ENCODE measurements at regions not wholly inside any gene's neighbourhood (a gene's known extent, or its start where the extent isn't known, plus 50 kb on each side); places are given as distances from the start of the nearest gene placed in this dataset.
A peak's percentile ranks its signal among the peaks of the same experiment; 100 is the strongest.

GRCh38 chr13:61612192-61612591 is 196.5 kb upstream of the PCDH20 start:
- peak; percentile 57 for FAIRE-seq

GRCh38 chr13:61608138-61608537 is 192.5 kb upstream of the PCDH20 start:
- Histone ChIP-seq H3K4me3 (ENCODE audit: low read depth in 1 of 3, low read length in 3 of 3) (no peak overlapping the region), H3K27me3 (ENCODE audit: control insufficient read depth in 3 of 3, insufficient read depth in 3 of 3, low read length in 3 of 3) (no peaks in the 10 kb centered on the region), H3K4me1 (ENCODE audit: control insufficient read depth in 3 of 3, insufficient read depth in 2 of 3, low read depth in 1 of 3, low read length in 2 of 3) (no peaks in the 10 kb centered on the region), H3K9me3 (ENCODE audit: control insufficient read depth in 2 of 2, insufficient read depth in 1 of 2, low read depth in 1 of 2, low read length in 1 of 2) (peaks cover 2 to 8% of the 10 kb centered on the region in 2 donors), H3K36me3 (ENCODE audit: control insufficient read depth in 3 of 3, insufficient read depth in 2 of 3, low read depth in 1 of 3, low read length in 3 of 3) (no peaks in the 10 kb centered on the region), H3K27ac (ENCODE audit: low read depth in 1 of 3, low read length in 2 of 3) (no peak overlapping the region)
- no peak for FAIRE-seq
- DNase-seq = no peak
- WGBS, 3 donors = 78 to 87% (median 82%) methylated on average over 3 of the region's 3 CpGs

More at GRCh38 chr13:61612192-61612591, 196.5 kb upstream of the PCDH20 start:
- Histone ChIP-seq H3K4me1 (ENCODE audit: control insufficient read depth in 3 of 3, insufficient read depth in 2 of 3, low read depth in 1 of 3, low read length in 2 of 3) (no peaks in the 10 kb centered on the region), H3K36me3 (ENCODE audit: control insufficient read depth in 3 of 3, insufficient read depth in 2 of 3, low read depth in 1 of 3, low read length in 3 of 3) (no peaks in the 10 kb centered on the region), H3K4me3 (ENCODE audit: low read depth in 1 of 3, low read length in 3 of 3) (no peak overlapping the region), H3K27me3 (ENCODE audit: control insufficient read depth in 3 of 3, insufficient read depth in 3 of 3, low read length in 3 of 3) (no peaks in the 10 kb centered on the region), H3K27ac (ENCODE audit: low read depth in 1 of 3, low read length in 2 of 3) (no peak overlapping the region), H3K9me3 (ENCODE audit: control insufficient read depth in 2 of 2, insufficient read depth in 1 of 2, low read depth in 1 of 2, low read length in 1 of 2) (peaks cover 2 to 8% of the 10 kb centered on the region in 2 donors)
- no peak for DNase-seq

- Histone ChIP-seq H3K9me3 (ENCODE audit: control insufficient read depth in 2 of 2, insufficient read depth in 1 of 2, low read depth in 1 of 2, low read length in 1 of 2) (no peaks in the 10 kb centered on the region), H3K27me3 (ENCODE audit: control insufficient read depth in 3 of 3, insufficient read depth in 3 of 3, low read length in 3 of 3) (no peaks in the 10 kb centered on the region), H3K36me3 (ENCODE audit: control insufficient read depth in 3 of 3, insufficient read depth in 2 of 3, low read depth in 1 of 3, low read length in 3 of 3) (no peaks in the 10 kb centered on the region), H3K27ac (ENCODE audit: low read depth in 1 of 3, low read length in 2 of 3) (no peak overlapping the region), H3K4me1 (ENCODE audit: control insufficient read depth in 3 of 3, insufficient read depth in 2 of 3, low read depth in 1 of 3, low read length in 2 of 3) (no peaks in the 10 kb centered on the region), H3K4me3 (ENCODE audit: low read depth in 1 of 3, low read length in 3 of 3) (no peak overlapping the region)
- WGBS, 3 donors = 75 to 78% (median 78%) methylated on average over 3 of the region's 3 CpGs
- FAIRE-seq = no peak
- DNase-seq = no peak
These were observed 184.8 kb upstream of the PCDH20 start for GRCh38 chr13:61600360-61601033.

- H3K27me3 ChIP-seq (ENCODE audit: control insufficient read depth in 3 of 3, insufficient read depth in 3 of 3, low read length in 3 of 3) = no peaks in the 10 kb centered on the region
- no peak for FAIRE-seq
- 17 to 29% (median 22%) methylated on average over 2 of the region's 2 CpGs for WGBS, 3 donors
These were observed 176.8 kb upstream of the PCDH20 start for GRCh38 chr13:61592489-61592888.

GRCh38 chr13:61575973-61576372 is 160.3 kb upstream of the PCDH20 start:
- FAIRE-seq (no peak), DNase-seq (peak; percentile 4 to 10)

More at GRCh38 chr13:61592489-61592888, 176.8 kb upstream of the PCDH20 start:
- Histone ChIP-seq H3K27ac (ENCODE audit: low read depth in 1 of 3, low read length in 2 of 3) (no peak overlapping the region), H3K4me3 (ENCODE audit: low read depth in 1 of 3, low read length in 3 of 3) (no peak overlapping the region), H3K9me3 (ENCODE audit: control insufficient read depth in 2 of 2, insufficient read depth in 1 of 2, low read depth in 1 of 2, low read length in 1 of 2) (no peaks in the 10 kb centered on the region), H3K4me1 (ENCODE audit: control insufficient read depth in 3 of 3, insufficient read depth in 2 of 3, low read depth in 1 of 3, low read length in 2 of 3) (no peaks in the 10 kb centered on the region), H3K36me3 (ENCODE audit: control insufficient read depth in 3 of 3, insufficient read depth in 2 of 3, low read depth in 1 of 3, low read length in 3 of 3) (no peaks in the 10 kb centered on the region)
- peak in 1 of 2 donors; percentile 3 for DNase-seq

GRCh38 chr13:61563645-61564044 is 148.0 kb upstream of the PCDH20 start:
- FAIRE-seq (no peak), DNase-seq (peak; percentile 26 to 63)
- WGBS, 3 donors = 5 to 20% (median 13%) methylated on average over 1 of the region's 1 CpG
- Histone ChIP-seq H3K4me3 (ENCODE audit: low read depth in 1 of 3, low read length in 3 of 3) (no peak overlapping the region), H3K4me1 (ENCODE audit: control insufficient read depth in 3 of 3, insufficient read depth in 2 of 3, low read depth in 1 of 3, low read length in 2 of 3) (no peaks in the 10 kb centered on the region), H3K9me3 (ENCODE audit: control insufficient read depth in 2 of 2, insufficient read depth in 1 of 2, low read depth in 1 of 2, low read length in 1 of 2) (no peaks in the 10 kb centered on the region), H3K27ac (ENCODE audit: low read depth in 1 of 3, low read length in 2 of 3) (no peak overlapping the region), H3K36me3 (ENCODE audit: control insufficient read depth in 3 of 3, insufficient read depth in 2 of 3, low read depth in 1 of 3, low read length in 3 of 3) (no peaks in the 10 kb centered on the region), H3K27me3 (ENCODE audit: control insufficient read depth in 3 of 3, insufficient read depth in 3 of 3, low read length in 3 of 3) (no peaks in the 10 kb centered on the region)

More at GRCh38 chr13:61575973-61576372, 160.3 kb upstream of the PCDH20 start:
- no peaks in the 10 kb centered on the region for H3K27me3 ChIP-seq (ENCODE audit: control insufficient read depth in 3 of 3, insufficient read depth in 3 of 3, low read length in 3 of 3)
- no peaks in the 10 kb centered on the region for H3K9me3 ChIP-seq (ENCODE audit: control insufficient read depth in 2 of 2, insufficient read depth in 1 of 2, low read depth in 1 of 2, low read length in 1 of 2)
- H3K4me1 ChIP-seq (ENCODE audit: control insufficient read depth in 3 of 3, insufficient read depth in 2 of 3, low read depth in 1 of 3, low read length in 2 of 3) = no peaks in the 10 kb centered on the region
- no peak overlapping the region for H3K4me3 ChIP-seq (ENCODE audit: low read depth in 1 of 3, low read length in 3 of 3)
- H3K36me3 ChIP-seq (ENCODE audit: control insufficient read depth in 3 of 3, insufficient read depth in 2 of 3, low read depth in 1 of 3, low read length in 3 of 3) = no peaks in the 10 kb centered on the region
- 16 to 54% (median 16%) methylated on average over 1 of the region's 1 CpG for WGBS, 3 donors
- no peak overlapping the region for H3K27ac ChIP-seq (ENCODE audit: low read depth in 1 of 3, low read length in 2 of 3)

GRCh38 chr13:61546911-61547310 is 131.3 kb upstream of the PCDH20 start:
- no peak for FAIRE-seq
- Histone ChIP-seq H3K4me3 (ENCODE audit: low read depth in 1 of 3, low read length in 3 of 3) (no peak overlapping the region), H3K27me3 (ENCODE audit: control insufficient read depth in 3 of 3, insufficient read depth in 3 of 3, low read length in 3 of 3) (no peaks in the 10 kb centered on the region), H3K36me3 (ENCODE audit: control insufficient read depth in 3 of 3, insufficient read depth in 2 of 3, low read depth in 1 of 3, low read length in 3 of 3) (no peaks in the 10 kb centered on the region), H3K4me1 (ENCODE audit: control insufficient read depth in 3 of 3, insufficient read depth in 2 of 3, low read depth in 1 of 3, low read length in 2 of 3) (no peaks in the 10 kb centered on the region), H3K27ac (ENCODE audit: low read depth in 1 of 3, low read length in 2 of 3) (no peak overlapping the region), H3K9me3 (ENCODE audit: control insufficient read depth in 2 of 2, insufficient read depth in 1 of 2, low read depth in 1 of 2, low read length in 1 of 2) (no peaks in the 10 kb centered on the region)
- WGBS, 3 donors = 83 to 86% (median 85%) methylated on average over 6 of the region's 6 CpGs
- no peak for DNase-seq

GRCh38 chr13:61546413-61546812 is 130.8 kb upstream of the PCDH20 start:
- 77 to 87% (median 84%) methylated on average over 4 of the region's 4 CpGs for WGBS, 3 donors
- no peaks in the 10 kb centered on the region for H3K9me3 ChIP-seq (ENCODE audit: control insufficient read depth in 2 of 2, insufficient read depth in 1 of 2, low read depth in 1 of 2, low read length in 1 of 2)

GRCh38 chr13:61536433-61536832 is 120.8 kb upstream of the PCDH20 start:
- Histone ChIP-seq H3K4me3 (ENCODE audit: low read depth in 1 of 3, low read length in 3 of 3) (no peak overlapping the region), H3K27ac (ENCODE audit: low read depth in 1 of 3, low read length in 2 of 3) (no peak overlapping the region), H3K36me3 (ENCODE audit: control insufficient read depth in 3 of 3, insufficient read depth in 2 of 3, low read depth in 1 of 3, low read length in 3 of 3) (no peaks in the 10 kb centered on the region), H3K27me3 (ENCODE audit: control insufficient read depth in 3 of 3, insufficient read depth in 3 of 3, low read length in 3 of 3) (no peaks in the 10 kb centered on the region), H3K9me3 (ENCODE audit: control insufficient read depth in 2 of 2, insufficient read depth in 1 of 2, low read depth in 1 of 2, low read length in 1 of 2) (no peaks in the 10 kb centered on the region), H3K4me1 (ENCODE audit: control insufficient read depth in 3 of 3, insufficient read depth in 2 of 3, low read depth in 1 of 3, low read length in 2 of 3) (no peaks in the 10 kb centered on the region)
- FAIRE-seq (no peak), DNase-seq (no peak)
- WGBS, 3 donors = 55 to 62% (median 55%) methylated on average over 1 of the region's 1 CpG

More at GRCh38 chr13:61546413-61546812, 130.8 kb upstream of the PCDH20 start:
- FAIRE-seq (no peak), DNase-seq (no peak)
- no peaks in the 10 kb centered on the region for H3K27me3 ChIP-seq (ENCODE audit: control insufficient read depth in 3 of 3, insufficient read depth in 3 of 3, low read length in 3 of 3)
- no peak overlapping the region for H3K27ac ChIP-seq (ENCODE audit: low read depth in 1 of 3, low read length in 2 of 3)
- H3K4me3 ChIP-seq (ENCODE audit: low read depth in 1 of 3, low read length in 3 of 3) = no peak overlapping the region
- H3K4me1 ChIP-seq (ENCODE audit: control insufficient read depth in 3 of 3, insufficient read depth in 2 of 3, low read depth in 1 of 3, low read length in 2 of 3) = no peaks in the 10 kb centered on the region
- H3K36me3 ChIP-seq (ENCODE audit: control insufficient read depth in 3 of 3, insufficient read depth in 2 of 3, low read depth in 1 of 3, low read length in 3 of 3) = no peaks in the 10 kb centered on the region
